ENCODE measurements at regions not wholly inside any gene's neighbourhood (a gene's known extent, or its start where the extent isn't known, plus 50 kb on each side); places are given as distances from the start of the nearest gene placed in this dataset.
"Not testable (repeated sequence)": the region's sequence is repeated elsewhere in the genome, so short reads cannot be mapped to it uniquely, and the experiment has no call there.

GRCh38 chr15:84170029-84170428, 65.5 kb upstream of the GOLGA6L4 start:
- TF ChIP-seq ZNF274 (IDR thresholded peaks at IDR 0.05; ENCODE audit: low read depth, low read length); YY1 (IDR thresholded peaks at IDR 0.05; ENCODE audit: insufficient read depth, insufficient read length): not testable (repeated sequence)
